Panc1 (cell line): ENCODE measurements at regions not wholly inside any gene's neighbourhood (a gene's known extent, or its start where the extent isn't known, plus 50 kb on each side); places are given as distances from the start of the nearest gene placed in this dataset.

Experiments used
- ATAC-seq: fragments of 200-7000 bp; cut with Tn5 transposase; 2 replicates; pipeline ENCODE4 v1.9.1; 2020; ENCODE audit warnings: mild to moderate bottlenecking, moderate library complexity
- BruUV-seq: library from RNA; stranded (reverse); fragments of 400-500 nt; replicated peaks from 2 replicates; lab custom pipeline; 2021; lab: Mats Ljungman, UMichigan
- CTCF ChIA-PET: fragments of 300-600 bp; sonication (Branson Sonifier 250); formaldehyde crosslinking; loops from one replicate; lab custom pipeline; 2022; ENCODE audit warnings: antibody characterized with exemption; lab: Charles Lee
- POLR2A ChIA-PET: fragments of 300-600 bp; sonication (Branson Sonifier 250); formaldehyde crosslinking; loops from one replicate; lab custom pipeline; 2022; ENCODE audit warnings: antibody characterized with exemption; lab: Charles Lee
- DNase-seq: peaks from one replicate; pipeline ENCODE4 v3.0.0-alpha.2; 2010; ENCODE audit warnings: low read depth, low spot score
- H3K27ac ChIP-seq: 2 replicates; pipeline ENCODE4 v1.5.1; 2011; ENCODE audit warnings: mild to moderate bottlenecking, low read length, inconsistent platforms
- H3K27me3 ChIP-seq: fragments of 200-500 bp; sonication (Bioruptor generic); 2 replicates; pipeline ENCODE4 v1.6.0; 2014; ENCODE audit warnings: low read length, inconsistent platforms; ENCODE audit not compliant: control insufficient read depth, insufficient read depth
- H3K36me3 ChIP-seq: fragments of 200-500 bp; sonication (Bioruptor generic); 2 replicates; pipeline ENCODE4 v1.5.1; 2014; ENCODE audit warnings: inconsistent platforms, mild to moderate bottlenecking, low read length, moderate library complexity; ENCODE audit not compliant: control insufficient read depth, insufficient read depth
- H3K4me1 ChIP-seq: 2 replicates; pipeline ENCODE4 v1.5.1; 2011; ENCODE audit warnings: inconsistent platforms, mild to moderate bottlenecking, low read length, moderate library complexity; ENCODE audit not compliant: control insufficient read depth, insufficient read depth
- H3K4me3 ChIP-seq, 2 experiments: 2 replicates each; pipeline ENCODE4 v1.5.1; 2011 to 2012; ENCODE audit warnings: low read depth in 2 of 2, low read length in 2 of 2, mild to moderate bottlenecking in 2 of 2, inconsistent platforms in 1 of 2, moderate library complexity in 1 of 2
- H3K9me3 ChIP-seq: fragments of 200-500 bp; sonication (Bioruptor generic); 2 replicates; pipeline ENCODE4 v1.5.1; 2014; ENCODE audit warnings: low read depth, mild to moderate bottlenecking, inconsistent platforms, low read length, moderate library complexity; ENCODE audit not compliant: control insufficient read depth, insufficient read depth
- POLR2AphosphoS5 ChIP-seq: IDR thresholded peaks from 2 replicates; pipeline ENCODE4 v1.6.1; 2012; ENCODE audit warnings: mild to moderate bottlenecking, low read depth, low read length, moderate library complexity
- SIN3A ChIP-seq: IDR thresholded peaks from 2 replicates; pipeline ENCODE4 v1.6.1; 2012; ENCODE audit warnings: low read depth, mild to moderate bottlenecking, low read length, moderate library complexity, borderline replicate concordance; ENCODE audit not compliant: insufficient read depth
- TCF7L2 ChIP-seq: IDR thresholded peaks from 2 replicates; pipeline ENCODE4 v1.6.1; 2011; ENCODE audit warnings: mild to moderate bottlenecking, low read depth, low read length, inconsistent platforms
- in situ Hi-C: cut with HindIII; loops from 2 replicates; pipeline ENCODE4 v1.10.0; 2016; ENCODE audit warnings: low sequenced_read_pairs, low pct_unique_long_range_greater_than_20kb
- intact Hi-C: fragments of 100-400 bp; cut with micrococcal nuclease; formaldehyde crosslinking; loops from one replicate; pipeline ENCODE4 v1.10.0; 2022; ENCODE audit not compliant: unreplicated experiment
- TF ChIP-seq, protein P1 (sequence below), 2 experiments: IDR thresholded peaks; 2 replicates each; pipeline ENCODE4 v1.6.1; 2011 to 2012; ENCODE audit warnings: low read depth in 2 of 2, control low read depth in 1 of 2, low read length in 1 of 2, mild to moderate bottlenecking in 1 of 2, moderate library complexity in 1 of 2; ENCODE audit not compliant: insufficient read depth in 1 of 2
- TF ChIP-seq, protein P2 (sequence below): fragments of 450-650 bp; IDR thresholded peaks from 2 replicates; pipeline ENCODE4 v1.5.1; 2017; ENCODE audit warnings: mild to moderate bottlenecking

GRCh38 chr4:123278755-123279154 lies 117.8 kb upstream of the SPRY1 start:
- CTCF ChIA-PET = no interaction called here
- Histone ChIP-seq H3K27ac (no peak overlapping the region), H3K4me3 (no peak overlapping the region), H3K9me3 (no peaks in the 10 kb centered on the region), H3K36me3 (no peaks in the 10 kb centered on the region), H3K4me1 (no peaks in the 10 kb centered on the region), H3K27me3 (no peaks in the 10 kb centered on the region)
- intact Hi-C loops = no loop called here
- no TSS peak for BruUV-seq
- in situ Hi-C loops = no loop called here
- POLR2A ChIA-PET = no interaction called here
- no peak for DNase-seq
- TF ChIP-seq, protein P1, sequence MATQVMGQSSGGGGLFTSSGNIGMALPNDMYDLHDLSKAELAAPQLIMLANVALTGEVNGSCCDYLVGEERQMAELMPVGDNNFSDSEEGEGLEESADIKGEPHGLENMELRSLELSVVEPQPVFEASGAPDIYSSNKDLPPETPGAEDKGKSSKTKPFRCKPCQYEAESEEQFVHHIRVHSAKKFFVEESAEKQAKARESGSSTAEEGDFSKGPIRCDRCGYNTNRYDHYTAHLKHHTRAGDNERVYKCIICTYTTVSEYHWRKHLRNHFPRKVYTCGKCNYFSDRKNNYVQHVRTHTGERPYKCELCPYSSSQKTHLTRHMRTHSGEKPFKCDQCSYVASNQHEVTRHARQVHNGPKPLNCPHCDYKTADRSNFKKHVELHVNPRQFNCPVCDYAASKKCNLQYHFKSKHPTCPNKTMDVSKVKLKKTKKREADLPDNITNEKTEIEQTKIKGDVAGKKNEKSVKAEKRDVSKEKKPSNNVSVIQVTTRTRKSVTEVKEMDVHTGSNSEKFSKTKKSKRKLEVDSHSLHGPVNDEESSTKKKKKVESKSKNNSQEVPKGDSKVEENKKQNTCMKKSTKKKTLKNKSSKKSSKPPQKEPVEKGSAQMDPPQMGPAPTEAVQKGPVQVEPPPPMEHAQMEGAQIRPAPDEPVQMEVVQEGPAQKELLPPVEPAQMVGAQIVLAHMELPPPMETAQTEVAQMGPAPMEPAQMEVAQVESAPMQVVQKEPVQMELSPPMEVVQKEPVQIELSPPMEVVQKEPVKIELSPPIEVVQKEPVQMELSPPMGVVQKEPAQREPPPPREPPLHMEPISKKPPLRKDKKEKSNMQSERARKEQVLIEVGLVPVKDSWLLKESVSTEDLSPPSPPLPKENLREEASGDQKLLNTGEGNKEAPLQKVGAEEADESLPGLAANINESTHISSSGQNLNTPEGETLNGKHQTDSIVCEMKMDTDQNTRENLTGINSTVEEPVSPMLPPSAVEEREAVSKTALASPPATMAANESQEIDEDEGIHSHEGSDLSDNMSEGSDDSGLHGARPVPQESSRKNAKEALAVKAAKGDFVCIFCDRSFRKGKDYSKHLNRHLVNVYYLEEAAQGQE (IDR thresholded peaks at IDR 0.05; ENCODE audit: insufficient read depth in 1 of 2, low read depth in 2 of 2, low read length in 1 of 2) = no peak
- TF ChIP-seq POLR2AphosphoS5 = no peak
- TF ChIP-seq, protein P2, sequence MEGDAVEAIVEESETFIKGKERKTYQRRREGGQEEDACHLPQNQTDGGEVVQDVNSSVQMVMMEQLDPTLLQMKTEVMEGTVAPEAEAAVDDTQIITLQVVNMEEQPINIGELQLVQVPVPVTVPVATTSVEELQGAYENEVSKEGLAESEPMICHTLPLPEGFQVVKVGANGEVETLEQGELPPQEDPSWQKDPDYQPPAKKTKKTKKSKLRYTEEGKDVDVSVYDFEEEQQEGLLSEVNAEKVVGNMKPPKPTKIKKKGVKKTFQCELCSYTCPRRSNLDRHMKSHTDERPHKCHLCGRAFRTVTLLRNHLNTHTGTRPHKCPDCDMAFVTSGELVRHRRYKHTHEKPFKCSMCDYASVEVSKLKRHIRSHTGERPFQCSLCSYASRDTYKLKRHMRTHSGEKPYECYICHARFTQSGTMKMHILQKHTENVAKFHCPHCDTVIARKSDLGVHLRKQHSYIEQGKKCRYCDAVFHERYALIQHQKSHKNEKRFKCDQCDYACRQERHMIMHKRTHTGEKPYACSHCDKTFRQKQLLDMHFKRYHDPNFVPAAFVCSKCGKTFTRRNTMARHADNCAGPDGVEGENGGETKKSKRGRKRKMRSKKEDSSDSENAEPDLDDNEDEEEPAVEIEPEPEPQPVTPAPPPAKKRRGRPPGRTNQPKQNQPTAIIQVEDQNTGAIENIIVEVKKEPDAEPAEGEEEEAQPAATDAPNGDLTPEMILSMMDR = no peak
- no peak for TF ChIP-seq SIN3A
- TF ChIP-seq TCF7L2 = no peak
- ATAC-seq = no peak

DNA sequence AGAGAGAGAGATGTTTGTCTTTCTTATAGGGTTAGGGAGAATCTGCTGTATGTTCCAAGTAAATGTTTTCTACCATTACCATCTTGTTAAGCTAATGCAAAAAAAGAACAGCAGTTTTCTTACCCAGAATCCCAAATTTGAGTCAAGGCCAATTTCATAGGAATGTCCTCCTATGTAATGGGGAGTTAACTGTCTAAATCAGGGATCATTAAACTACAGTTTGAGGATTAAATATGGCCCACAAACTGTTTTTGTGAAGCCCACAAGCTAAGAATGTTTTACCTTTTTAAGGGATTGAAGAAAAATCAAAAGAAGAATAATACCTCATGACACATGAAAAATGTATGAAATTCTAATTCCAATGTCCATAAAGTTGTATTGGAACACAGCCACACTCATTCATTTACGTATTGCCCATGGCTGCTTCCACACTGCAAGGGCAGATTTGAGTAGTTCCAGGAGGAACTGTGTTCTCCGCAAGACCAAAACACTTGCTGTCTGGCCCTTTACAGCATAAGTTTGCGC lies 113.2 kb upstream of the SPRY1 start:
- no peaks in the 10 kb centered on the region for H3K9me3 ChIP-seq
- no peak overlapping the region for H3K27ac ChIP-seq
- BruUV-seq = no TSS peak
- ChIA-PET CTCF (no interaction called here), POLR2A (interaction anchor here (0.6 kb wide), 1 partner anchor 547 kb away, joined by 3 read pairs; no protein-coding TSS in a partner anchor)
- no peak for DNase-seq
- no peaks in the 10 kb centered on the region for H3K27me3 ChIP-seq
- TF ChIP-seq TCF7L2 = no peak
- TF ChIP-seq, protein P1 (IDR thresholded peaks at IDR 0.05; ENCODE audit: insufficient read depth in 1 of 2, low read depth in 2 of 2, low read length in 1 of 2) = no peak
- TF ChIP-seq, protein P2 = no peak
- no peak for TF ChIP-seq SIN3A
- no peak for TF ChIP-seq POLR2AphosphoS5
- H3K36me3 ChIP-seq = no peaks in the 10 kb centered on the region
- intact Hi-C loops (no loop called here), in situ Hi-C loops (no loop called here)
- ATAC-seq = no peak
- H3K4me1 ChIP-seq = no peaks in the 10 kb centered on the region
- H3K4me3 ChIP-seq = no peak overlapping the region
